Heart right ventricle (tissue), 16 donors: ENCODE measurements at regions not wholly inside any gene's neighbourhood (a gene's known extent, or its start where the extent isn't known, plus 50 kb on each side); places are given as distances from the start of the nearest gene placed in this dataset.

ENCODE experiments used
- ATAC-seq, 8 donors: fragments of 200-7000 bp; cut with Tn5 transposase; one replicate each; pipeline ENCODE4 v1.9.1; 2020; ENCODE audit warnings: mild to moderate bottlenecking in 8 of 8, moderate library complexity in 8 of 8, moderate number of reproducible peaks in 1 of 8
- DNase-seq, 2 donors: peaks; one replicate each; pipeline ENCODE4 v3.0.0-alpha.2; 2020
- H3K27ac ChIP-seq, 10 donors: fragments of 200-600 bp; sonication (generic) in 2 of 10; one replicate each; pipeline versions ENCODE4 v1.5.0 to v1.8.0; 2020 to 2022; ENCODE audit warnings: mild to moderate bottlenecking in 3 of 10
- H3K27me3 ChIP-seq, 7 donors: fragments of 200-600 bp; one replicate each; pipeline ENCODE4 v1.8.0; 2021 to 2022; ENCODE audit warnings: mild to moderate bottlenecking in 2 of 7
- H3K36me3 ChIP-seq, 9 donors: fragments of 200-600 bp; sonication (generic) in 1 of 9; one replicate each; pipeline versions ENCODE4 v1.5.0 to v1.8.0; 2020 to 2022; ENCODE audit warnings: mild to moderate bottlenecking in 2 of 9
- H3K4me1 ChIP-seq, 9 donors: fragments of 200-600 bp; sonication (generic) in 1 of 9; one replicate each; pipeline versions ENCODE4 v1.5.0 to v1.8.0; 2020 to 2022; ENCODE audit warnings: mild to moderate bottlenecking in 4 of 9
- H3K4me3 ChIP-seq, 10 donors: fragments of 200-600 bp; sonication (generic) in 2 of 10; one replicate each; pipeline versions ENCODE4 v1.5.0 to v1.8.0; 2020 to 2022; ENCODE audit warnings: mild to moderate bottlenecking in 7 of 10, moderate library complexity in 2 of 10
- H3K9me3 ChIP-seq, 11 donors: fragments of 200-600 bp in 10 of 11; sonication (generic) in 2 of 11; one replicate each; pipeline versions ENCODE4 v1.5.0 to v1.8.0; 2013 to 2022; ENCODE audit warnings: mild to moderate bottlenecking in 2 of 11, control low read depth in 1 of 11, moderate library complexity in 1 of 11
- WGBS, 2 donors: extraction: QIAGEN DNeasy Blood & Tissue Kit; methylation state at CpG; one replicate each; pipeline ENCODE4 v1.1.7; 2013; ENCODE audit warnings: inconsistent platforms in 1 of 2; 5-methylcytosine and 5-hydroxymethylcytosine counted together
- intact Hi-C, 10 donors: fragments of 100-400 bp; cut with DNase I; formaldehyde crosslinking; loops; one replicate each; pipeline versions ENCODE4 v1.11.1 to v1.14.2; 2022
- TF ChIP-seq, protein P1 (sequence below), 9 donors: fragments of 200-600 bp; sonication (generic) in 2 of 9; IDR thresholded peaks; one replicate each; pipeline versions ENCODE4 v1.5.0 to v1.8.0; 2021 to 2022; ENCODE audit warnings: antibody characterized with exemption in 9 of 9, mild to moderate bottlenecking in 5 of 9, moderate library complexity in 1 of 9
- donor health status: Arrhythmogenic right ventricular cardiomyopathy.
- donor health status: ischemic (EF 13 %, LVEDD 7.1; RV severe dilation, severe dysfunction).
- donor health status: healthy with polysubstance abuse.
- donor health status: DM: no; HTN: yes; CAD: no.
- donor health status: DM: no; HTN: no; CAD: no.
- donor health status: ischemic (EF 25% LVEDD 6.9; RV normal size, moderate dysfunction).
- donor health status: ischemic (EF 25% LVEDD 5.7; RV mildly dilated, moderate dysfunction).
- donor health status: healthy.
- donor health status: DM: yes; HTN: yes; CAD: no.
- donor health status: Ischemic cardiomyopathy.
- donor health status: ischemic (EF 35%, LVEDD 5.7; RV mildly dilated, moderate dysfunction).
- donor health status: nonischemic (EF 11% LVEDD 7.7; RV severe dilation, severe dysfunction).
- donor health status: DM: yes; HTN: yes; CAD: no.
- donor health status: PGD.
- donor health status: ischemic (EF 29% LVEDD 5.4; RV normal size, mild dysfunction).
- donor health status: nonischemic (EF 23%, LVEDD 6.1; RV moderate dilation, normal function).

GRCh38 chr3:163983940-163984339 is 1094.4 kb downstream of the SI start:
- ATAC-seq (no peak), DNase-seq (no peak)
- Histone ChIP-seq H3K9me3 (peaks cover 0 to 6% (median 0%) of the 10 kb centered on the region in 11 donors), H3K36me3 (no peaks in the 10 kb centered on the region), H3K4me1 (no peaks in the 10 kb centered on the region), H3K27ac (no peak overlapping the region), H3K4me3 (no peak overlapping the region), H3K27me3 (no peaks in the 10 kb centered on the region)
- intact Hi-C loops = no loop called here
- WGBS, 2 donors = 81% methylated on average over 6 of the region's 6 CpGs
- TF ChIP-seq, protein P1, sequence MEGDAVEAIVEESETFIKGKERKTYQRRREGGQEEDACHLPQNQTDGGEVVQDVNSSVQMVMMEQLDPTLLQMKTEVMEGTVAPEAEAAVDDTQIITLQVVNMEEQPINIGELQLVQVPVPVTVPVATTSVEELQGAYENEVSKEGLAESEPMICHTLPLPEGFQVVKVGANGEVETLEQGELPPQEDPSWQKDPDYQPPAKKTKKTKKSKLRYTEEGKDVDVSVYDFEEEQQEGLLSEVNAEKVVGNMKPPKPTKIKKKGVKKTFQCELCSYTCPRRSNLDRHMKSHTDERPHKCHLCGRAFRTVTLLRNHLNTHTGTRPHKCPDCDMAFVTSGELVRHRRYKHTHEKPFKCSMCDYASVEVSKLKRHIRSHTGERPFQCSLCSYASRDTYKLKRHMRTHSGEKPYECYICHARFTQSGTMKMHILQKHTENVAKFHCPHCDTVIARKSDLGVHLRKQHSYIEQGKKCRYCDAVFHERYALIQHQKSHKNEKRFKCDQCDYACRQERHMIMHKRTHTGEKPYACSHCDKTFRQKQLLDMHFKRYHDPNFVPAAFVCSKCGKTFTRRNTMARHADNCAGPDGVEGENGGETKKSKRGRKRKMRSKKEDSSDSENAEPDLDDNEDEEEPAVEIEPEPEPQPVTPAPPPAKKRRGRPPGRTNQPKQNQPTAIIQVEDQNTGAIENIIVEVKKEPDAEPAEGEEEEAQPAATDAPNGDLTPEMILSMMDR (IDR thresholded peaks at IDR 0.05) = no peak

- H3K9me3 ChIP-seq = peaks cover 0 to 4% (median 0%) of the 10 kb centered on the region in 11 donors
- ATAC-seq (no peak), DNase-seq (no peak)
- intact Hi-C loops = no loop called here
- no peak overlapping the region for H3K4me3 ChIP-seq
- TF ChIP-seq, protein P1 (IDR thresholded peaks at IDR 0.05) = no peak
- no peak overlapping the region for H3K27ac ChIP-seq
- H3K4me1 ChIP-seq = no peaks in the 10 kb centered on the region
- H3K36me3 ChIP-seq = no peaks in the 10 kb centered on the region
- no peaks in the 10 kb centered on the region for H3K27me3 ChIP-seq
Measured at GRCh38 chr3:163971861-163972260, 1106.4 kb downstream of the SI start.

DNA sequence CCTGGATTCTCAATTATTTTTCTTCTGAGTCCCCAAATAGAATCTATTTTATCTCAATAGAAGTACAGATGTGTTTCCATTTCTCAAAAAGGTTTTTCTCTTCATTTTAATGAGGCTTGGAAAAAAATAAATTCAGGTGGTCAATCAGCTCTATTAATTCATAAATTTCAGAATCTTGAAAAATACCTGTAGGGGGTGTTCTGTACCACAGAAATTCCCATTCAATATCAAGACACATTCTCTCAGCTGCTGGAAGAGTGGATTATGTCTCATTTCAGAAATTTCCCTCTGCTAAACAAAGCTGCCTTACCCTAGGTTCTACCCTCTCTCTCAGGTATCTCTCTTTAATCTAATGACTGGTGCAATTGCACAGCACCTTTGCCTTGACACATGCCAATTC is 1121.2 kb downstream of the SI start:
- TF ChIP-seq, protein P1 (IDR thresholded peaks at IDR 0.05) = no peak
- Histone ChIP-seq H3K9me3 (peaks cover 0 to 12% (median 0%) of the 10 kb centered on the region in 11 donors), H3K27me3 (no peaks in the 10 kb centered on the region), H3K4me1 (no peaks in the 10 kb centered on the region), H3K36me3 (no peaks in the 10 kb centered on the region), H3K27ac (no peak overlapping the region), H3K4me3 (no peak overlapping the region)
- ATAC-seq = no peak
- intact Hi-C loops = loop anchor here in 1 of 10 donors (10.0 kb wide), 1 partner anchor 1228 kb away; no protein-coding TSS in a partner anchor
- DNase-seq = no peak

DNA sequence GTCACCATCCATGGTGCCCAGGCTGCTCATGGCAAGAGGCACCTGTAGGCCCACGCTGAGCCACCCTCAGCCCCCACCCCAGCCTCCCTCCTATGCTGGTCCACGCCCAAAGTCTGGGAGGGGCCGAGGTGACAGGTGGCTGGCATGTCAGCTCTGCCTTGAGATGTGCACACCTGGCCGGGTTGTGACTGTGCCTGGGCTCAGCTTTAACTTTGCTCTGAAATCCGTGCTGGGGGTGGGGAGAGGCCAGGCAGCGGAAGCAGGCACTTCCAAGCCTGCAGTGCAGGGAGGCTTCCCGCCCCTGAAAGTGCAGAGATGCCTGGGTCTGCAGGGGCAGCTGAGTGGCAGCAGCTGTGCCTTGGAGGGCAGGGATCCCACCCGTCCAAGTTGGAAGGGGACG is 1124.8 kb downstream of the SI start:
- Histone ChIP-seq H3K4me3 (no peak overlapping the region), H3K36me3 (no peaks in the 10 kb centered on the region), H3K9me3 (no peaks in the 10 kb centered on the region), H3K4me1 (no peaks in the 10 kb centered on the region), H3K27me3 (no peaks in the 10 kb centered on the region), H3K27ac (no peak overlapping the region)
- WGBS, 2 donors = 66 to 70% methylated on average over 9 of the region's 9 CpGs
- DNase-seq (no peak), ATAC-seq (no peak)
- intact Hi-C loops = loop anchor here in 1 of 10 donors (10.0 kb wide), 1 partner anchor 1231 kb away; no protein-coding TSS in a partner anchor
- TF ChIP-seq, protein P1 (IDR thresholded peaks at IDR 0.05) = no peak
